ENCODE measurements at regions not wholly inside any gene's neighbourhood (a gene's known extent, or its start where the extent isn't known, plus 50 kb on each side); places are given as distances from the start of the nearest gene placed in this dataset.

GRCh38 chr16:65833171-65833871 lies 533.2 kb upstream of the CDH5 start:
- TF ChIP-seq, protein P1, sequence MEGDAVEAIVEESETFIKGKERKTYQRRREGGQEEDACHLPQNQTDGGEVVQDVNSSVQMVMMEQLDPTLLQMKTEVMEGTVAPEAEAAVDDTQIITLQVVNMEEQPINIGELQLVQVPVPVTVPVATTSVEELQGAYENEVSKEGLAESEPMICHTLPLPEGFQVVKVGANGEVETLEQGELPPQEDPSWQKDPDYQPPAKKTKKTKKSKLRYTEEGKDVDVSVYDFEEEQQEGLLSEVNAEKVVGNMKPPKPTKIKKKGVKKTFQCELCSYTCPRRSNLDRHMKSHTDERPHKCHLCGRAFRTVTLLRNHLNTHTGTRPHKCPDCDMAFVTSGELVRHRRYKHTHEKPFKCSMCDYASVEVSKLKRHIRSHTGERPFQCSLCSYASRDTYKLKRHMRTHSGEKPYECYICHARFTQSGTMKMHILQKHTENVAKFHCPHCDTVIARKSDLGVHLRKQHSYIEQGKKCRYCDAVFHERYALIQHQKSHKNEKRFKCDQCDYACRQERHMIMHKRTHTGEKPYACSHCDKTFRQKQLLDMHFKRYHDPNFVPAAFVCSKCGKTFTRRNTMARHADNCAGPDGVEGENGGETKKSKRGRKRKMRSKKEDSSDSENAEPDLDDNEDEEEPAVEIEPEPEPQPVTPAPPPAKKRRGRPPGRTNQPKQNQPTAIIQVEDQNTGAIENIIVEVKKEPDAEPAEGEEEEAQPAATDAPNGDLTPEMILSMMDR (IDR thresholded peaks at IDR 0.05; ENCODE audit: low read length, missing control alignments) = no peak
- peak; percentile 76 for DNase-seq (ENCODE audit: low read depth)
- no peak overlapping the region for H3K4me3 ChIP-seq (replicated peaks; ENCODE audit: low read depth, low read length)

- no peak overlapping the region for H3K4me3 ChIP-seq (replicated peaks; ENCODE audit: low read depth, low read length)
- TF ChIP-seq, protein P1 (IDR thresholded peaks at IDR 0.05; ENCODE audit: low read length, missing control alignments) = no peak
- no peak for DNase-seq (ENCODE audit: low read depth)
These were observed 533.8 kb upstream of the CDH5 start for GRCh38 chr16:65832679-65833078.

DNA sequence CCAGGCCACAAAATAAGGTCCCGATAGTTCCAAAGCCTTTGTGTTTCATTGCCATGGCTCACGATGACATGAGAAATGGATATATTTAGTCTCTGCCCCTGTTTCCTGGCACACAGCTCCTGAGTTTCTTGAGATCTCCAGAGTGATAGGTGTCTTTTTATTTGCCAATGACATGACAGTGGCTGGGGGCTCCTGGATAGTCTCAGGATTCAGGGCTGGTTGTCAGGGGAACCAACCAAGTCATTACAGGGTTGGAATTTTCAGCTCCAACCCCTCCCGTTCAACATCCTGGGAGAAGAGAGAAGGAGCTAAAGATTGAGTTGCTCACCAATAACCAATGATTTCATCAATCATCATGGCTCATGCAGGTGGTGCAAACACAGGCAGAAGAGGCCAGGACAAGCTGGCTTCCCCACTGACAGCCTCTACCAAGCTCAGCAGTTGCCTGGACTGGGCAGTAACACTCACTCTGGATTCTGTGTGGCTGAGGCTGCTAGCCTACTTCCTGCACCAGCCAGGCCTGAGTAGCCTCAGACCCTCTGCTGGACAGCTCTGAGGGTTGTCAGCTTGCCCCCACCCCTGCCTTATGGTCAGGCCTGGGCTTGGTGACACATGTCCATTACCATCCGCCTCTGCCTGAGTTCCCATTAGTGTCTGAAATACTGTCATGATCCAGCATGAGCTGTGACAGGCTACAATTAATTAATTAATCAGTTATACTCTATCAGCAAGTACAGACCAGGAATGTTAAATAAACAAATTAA lies 534.4 kb upstream of the CDH5 start:
- H3K4me3 ChIP-seq (replicated peaks; ENCODE audit: low read depth, low read length) = no peak overlapping the region
- no peak for DNase-seq (ENCODE audit: low read depth)
- TF ChIP-seq, protein P1 (IDR thresholded peaks at IDR 0.05; ENCODE audit: low read length, missing control alignments) = no peak

DNA sequence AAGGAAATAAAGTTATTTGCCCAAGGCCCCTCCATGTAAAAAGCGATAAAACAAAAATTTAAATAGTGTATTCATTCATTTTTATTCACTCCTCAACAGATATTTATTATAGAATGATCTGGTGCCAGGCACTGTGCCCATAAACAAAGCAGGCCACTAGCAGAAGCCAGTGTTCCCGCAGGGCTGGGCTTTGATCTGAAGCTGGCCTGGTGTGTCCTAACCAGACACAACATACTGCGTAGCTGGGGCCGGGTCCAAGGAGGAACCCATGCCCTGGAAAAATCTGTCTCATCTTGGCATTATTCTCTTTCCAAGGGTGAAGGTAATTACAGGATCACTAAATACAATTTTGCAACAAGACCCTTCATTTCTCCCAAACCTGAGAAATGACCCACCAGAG lies 537.4 kb upstream of the CDH5 start:
- TF ChIP-seq, protein P1 (IDR thresholded peaks at IDR 0.05; ENCODE audit: low read length, missing control alignments) = no peak

DNA sequence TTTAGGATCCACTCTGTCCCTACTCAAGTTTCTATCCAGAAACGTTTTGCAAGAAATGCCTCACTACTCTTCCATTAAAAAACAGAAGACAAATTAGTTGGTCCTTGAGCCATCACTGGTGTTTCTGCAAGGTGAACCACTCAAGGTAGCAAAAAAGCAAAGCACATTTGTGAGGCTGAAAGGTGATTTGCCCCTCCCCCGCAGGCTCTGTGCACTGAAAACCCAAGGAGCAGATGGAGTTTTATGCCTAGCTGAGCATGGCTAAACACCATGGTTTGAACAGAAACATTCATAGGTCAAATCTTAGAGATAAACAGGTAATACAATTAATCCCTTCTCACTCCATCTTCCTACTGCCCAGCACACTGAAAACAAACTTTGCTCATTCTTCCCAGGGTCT lies 538.2 kb upstream of the CDH5 start:
- no peak for DNase-seq (ENCODE audit: low read depth)
- TF ChIP-seq, protein P1 (IDR thresholded peaks at IDR 0.05; ENCODE audit: low read length, missing control alignments) = no peak
- H3K4me3 ChIP-seq (replicated peaks; ENCODE audit: low read depth, low read length) = no peak overlapping the region

More for the DNA sequence above, 537.4 kb upstream of the CDH5 start:
- no peak for DNase-seq (ENCODE audit: low read depth)
- H3K4me3 ChIP-seq (replicated peaks; ENCODE audit: low read depth, low read length) = no peak overlapping the region

- TF ChIP-seq, protein P1 (IDR thresholded peaks at IDR 0.05; ENCODE audit: low read length, missing control alignments) = no peak
- DNase-seq (ENCODE audit: low read depth) = no peak
- H3K4me3 ChIP-seq (replicated peaks; ENCODE audit: low read depth, low read length) = no peak overlapping the region
These were observed 539.3 kb upstream of the CDH5 start for GRCh38 chr16:65827231-65827630.
